Vagina (tissue), 2 donors: ENCODE measurements at regions not wholly inside any gene's neighbourhood (a gene's known extent, or its start where the extent isn't known, plus 50 kb on each side); places are given as distances from the start of the nearest gene placed in this dataset.

Experiments
- DNase-seq, 2 donors: peaks; one replicate each; pipeline ENCODE4 v3.0.0-alpha.2; 2017; ENCODE audit errors: extremely low spot score in 2 of 2
- H3K27ac ChIP-seq: fragments of 200-600 bp; sonication (generic); one replicate; pipeline ENCODE4 v1.5.1; 2019
- H3K27me3 ChIP-seq: fragments of 200-600 bp; sonication (generic); one replicate; pipeline ENCODE4 v1.5.1; 2019
- H3K36me3 ChIP-seq, 2 donors: fragments of 200-600 bp; sonication (generic); one replicate each; pipeline ENCODE4 v1.5.1; 2017 to 2019
- H3K4me1 ChIP-seq: fragments of 200-600 bp; sonication (generic); one replicate; pipeline ENCODE4 v1.5.1; 2019
- H3K4me3 ChIP-seq, 2 donors: fragments of 200-600 bp; sonication (generic); 1 replicate in 1 of 2; 2 replicates in 1 of 2; pipeline ENCODE4 v1.5.1; 2016 to 2019
- H3K9me3 ChIP-seq: fragments of 200-600 bp; sonication (generic); one replicate; pipeline ENCODE4 v1.5.1; 2019
- POLR2A ChIP-seq, 2 donors: fragments of 450-650 bp; IDR thresholded peaks; one replicate each; pipeline ENCODE4 v1.6.1; 2017; ENCODE audit warnings: antibody characterized with exemption in 2 of 2, mild to moderate bottlenecking in 2 of 2, moderate library complexity in 2 of 2
- POLR2AphosphoS5 ChIP-seq, 2 donors: sonication (generic); formaldehyde crosslinking; IDR thresholded peaks; one replicate each; pipeline ENCODE4 v1.9.0; 2017; ENCODE audit warnings: antibody characterized with exemption in 2 of 2, mild to moderate bottlenecking in 2 of 2, low read depth in 1 of 2; ENCODE audit not compliant: insufficient read depth in 1 of 2
- intact Hi-C: fragments of 100-400 bp; cut with DNase I; formaldehyde crosslinking; loops from one replicate; pipeline ENCODE4 v1.15.1; 2023
- TF ChIP-seq, protein P1 (sequence below), 3 experiments: fragments of 450-650 bp in 2 of 3; fragments of 200-600 bp in 1 of 3; sonication (generic) in 1 of 3; IDR thresholded peaks; one replicate each; pipeline ENCODE4 v1.5.1; 2017 to 2019; ENCODE audit warnings: antibody characterized with exemption in 3 of 3, mild to moderate bottlenecking in 2 of 3, moderate library complexity in 2 of 3

- TF ChIP-seq, protein P1, sequence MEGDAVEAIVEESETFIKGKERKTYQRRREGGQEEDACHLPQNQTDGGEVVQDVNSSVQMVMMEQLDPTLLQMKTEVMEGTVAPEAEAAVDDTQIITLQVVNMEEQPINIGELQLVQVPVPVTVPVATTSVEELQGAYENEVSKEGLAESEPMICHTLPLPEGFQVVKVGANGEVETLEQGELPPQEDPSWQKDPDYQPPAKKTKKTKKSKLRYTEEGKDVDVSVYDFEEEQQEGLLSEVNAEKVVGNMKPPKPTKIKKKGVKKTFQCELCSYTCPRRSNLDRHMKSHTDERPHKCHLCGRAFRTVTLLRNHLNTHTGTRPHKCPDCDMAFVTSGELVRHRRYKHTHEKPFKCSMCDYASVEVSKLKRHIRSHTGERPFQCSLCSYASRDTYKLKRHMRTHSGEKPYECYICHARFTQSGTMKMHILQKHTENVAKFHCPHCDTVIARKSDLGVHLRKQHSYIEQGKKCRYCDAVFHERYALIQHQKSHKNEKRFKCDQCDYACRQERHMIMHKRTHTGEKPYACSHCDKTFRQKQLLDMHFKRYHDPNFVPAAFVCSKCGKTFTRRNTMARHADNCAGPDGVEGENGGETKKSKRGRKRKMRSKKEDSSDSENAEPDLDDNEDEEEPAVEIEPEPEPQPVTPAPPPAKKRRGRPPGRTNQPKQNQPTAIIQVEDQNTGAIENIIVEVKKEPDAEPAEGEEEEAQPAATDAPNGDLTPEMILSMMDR (IDR thresholded peaks at IDR 0.05) = no peak
- TF ChIP-seq POLR2AphosphoS5 (IDR thresholded peaks at IDR 0.05; ENCODE audit: insufficient read depth in 1 of 2, low read depth in 1 of 2) (no peak), POLR2A (IDR thresholded peaks at IDR 0.05) (no peak)
- no peak for DNase-seq
- H3K36me3 ChIP-seq = no peaks in the 10 kb centered on the region
- H3K9me3 ChIP-seq = no peaks in the 10 kb centered on the region
- no peaks in the 10 kb centered on the region for H3K27me3 ChIP-seq
- intact Hi-C loops = no loop called here
- H3K27ac ChIP-seq = no peak overlapping the region
- no peaks in the 10 kb centered on the region for H3K4me1 ChIP-seq
- no peak overlapping the region for H3K4me3 ChIP-seq
Measured at GRCh38 chr13:82358284-82358683, 1524.0 kb downstream of the SLITRK1 start.

GRCh38 chr13:82356667-82357410 lies 1525.4 kb downstream of the SLITRK1 start:
- H3K4me3 ChIP-seq = no peak overlapping the region
- no peaks in the 10 kb centered on the region for H3K27me3 ChIP-seq
- no peak overlapping the region for H3K27ac ChIP-seq
- no peaks in the 10 kb centered on the region for H3K36me3 ChIP-seq
- intact Hi-C loops = no loop called here
- TF ChIP-seq POLR2A (IDR thresholded peaks at IDR 0.05) (no peak), POLR2AphosphoS5 (IDR thresholded peaks at IDR 0.05; ENCODE audit: insufficient read depth in 1 of 2, low read depth in 1 of 2) (no peak)
- TF ChIP-seq, protein P1 (IDR thresholded peaks at IDR 0.05) = no peak
- H3K4me1 ChIP-seq = no peaks in the 10 kb centered on the region
- DNase-seq = no peak
- H3K9me3 ChIP-seq = no peaks in the 10 kb centered on the region

DNA sequence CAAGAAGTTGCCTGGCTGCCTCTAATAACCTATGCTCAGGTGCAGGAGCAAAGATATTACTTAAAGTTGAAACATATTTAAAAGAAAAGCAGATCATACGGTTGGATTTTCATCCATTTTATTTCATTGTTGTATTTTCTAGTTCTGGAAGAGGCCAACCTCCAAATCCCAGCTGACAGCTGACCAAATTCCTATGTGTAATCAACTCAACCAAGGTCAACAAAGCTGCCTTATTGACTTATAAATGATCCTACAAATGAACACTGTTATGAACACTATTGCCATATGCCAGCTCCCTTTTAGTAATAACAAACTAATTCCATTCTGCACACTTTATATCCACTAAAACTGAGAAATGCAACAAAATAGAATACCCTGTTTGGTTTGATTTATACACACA lies 1537.4 kb downstream of the SLITRK1 start:
- Histone ChIP-seq H3K4me1 (no peaks in the 10 kb centered on the region), H3K27ac (no peak overlapping the region), H3K36me3 (no peaks in the 10 kb centered on the region), H3K4me3 (no peak overlapping the region), H3K9me3 (no peaks in the 10 kb centered on the region), H3K27me3 (no peaks in the 10 kb centered on the region)
- intact Hi-C loops = no loop called here
- no peak for DNase-seq
- TF ChIP-seq POLR2AphosphoS5 (IDR thresholded peaks at IDR 0.05; ENCODE audit: insufficient read depth in 1 of 2, low read depth in 1 of 2) (no peak), POLR2A (IDR thresholded peaks at IDR 0.05) (no peak)

- Histone ChIP-seq H3K36me3 (no peaks in the 10 kb centered on the region), H3K27ac (no peak overlapping the region), H3K27me3 (no peaks in the 10 kb centered on the region), H3K4me3 (no peak overlapping the region), H3K4me1 (no peaks in the 10 kb centered on the region), H3K9me3 (no peaks in the 10 kb centered on the region)
- DNase-seq = no peak
- intact Hi-C loops = no loop called here
- TF ChIP-seq POLR2A (IDR thresholded peaks at IDR 0.05) (no peak), POLR2AphosphoS5 (IDR thresholded peaks at IDR 0.05; ENCODE audit: insufficient read depth in 1 of 2, low read depth in 1 of 2) (no peak)
- TF ChIP-seq, protein P1 (IDR thresholded peaks at IDR 0.05) = no peak
Measured at GRCh38 chr13:82341116-82341515, 1541.2 kb downstream of the SLITRK1 start.

DNA sequence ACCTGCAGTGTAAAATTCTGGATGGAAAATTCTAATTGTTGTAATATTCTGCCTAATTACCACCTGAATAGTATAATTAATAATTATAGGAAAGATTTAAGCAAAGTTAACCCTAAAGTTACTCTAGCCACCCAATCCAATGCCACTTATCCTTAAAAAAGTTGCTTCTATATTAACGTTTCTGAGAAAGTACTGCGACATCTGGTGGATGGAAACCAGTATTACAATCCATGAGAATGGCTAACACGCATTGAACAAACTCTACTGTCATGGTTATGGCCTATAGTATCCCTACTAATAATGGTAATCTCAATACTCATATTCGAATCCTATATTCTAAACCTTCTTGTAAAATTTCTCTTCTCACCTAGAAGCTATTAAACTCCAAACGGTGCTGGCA lies 1551.8 kb downstream of the SLITRK1 start:
- no peak overlapping the region for H3K27ac ChIP-seq
- no peaks in the 10 kb centered on the region for H3K27me3 ChIP-seq
- intact Hi-C loops = no loop called here
- no peak overlapping the region for H3K4me3 ChIP-seq
- TF ChIP-seq POLR2AphosphoS5 (IDR thresholded peaks at IDR 0.05; ENCODE audit: insufficient read depth in 1 of 2, low read depth in 1 of 2) (no peak), POLR2A (IDR thresholded peaks at IDR 0.05) (no peak)
- DNase-seq = no peak
- no peaks in the 10 kb centered on the region for H3K9me3 ChIP-seq
- H3K4me1 ChIP-seq = no peaks in the 10 kb centered on the region
- H3K36me3 ChIP-seq = no peaks in the 10 kb centered on the region

DNA sequence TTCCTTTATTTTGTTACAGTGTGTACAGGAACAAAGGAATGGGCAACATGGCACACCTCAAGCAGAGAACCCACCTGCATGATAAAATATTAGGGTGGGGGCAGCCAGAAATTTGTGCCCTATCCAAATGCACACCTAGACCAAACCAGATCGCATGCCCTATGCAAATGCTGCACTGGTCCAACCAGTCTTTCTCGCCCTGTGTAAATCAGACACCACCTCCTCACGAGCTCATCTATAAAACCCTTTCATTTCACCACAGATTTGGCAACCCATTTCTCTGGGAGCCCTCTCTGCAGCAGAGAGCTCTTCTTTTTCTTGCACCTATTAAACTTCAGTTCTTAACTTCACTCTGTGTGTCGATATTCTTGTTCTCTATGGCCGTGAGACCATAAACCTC lies 1559.2 kb downstream of the SLITRK1 start:
- TF ChIP-seq POLR2A (IDR thresholded peaks at IDR 0.05) (no peak), POLR2AphosphoS5 (IDR thresholded peaks at IDR 0.05; ENCODE audit: insufficient read depth in 1 of 2, low read depth in 1 of 2) (no peak)
- TF ChIP-seq, protein P1 (IDR thresholded peaks at IDR 0.05) = no peak

More for the DNA sequence above, 1559.2 kb downstream of the SLITRK1 start:
- Histone ChIP-seq H3K9me3 (no peaks in the 10 kb centered on the region), H3K36me3 (no peaks in the 10 kb centered on the region), H3K4me3 (no peak overlapping the region), H3K27me3 (no peaks in the 10 kb centered on the region), H3K4me1 (no peaks in the 10 kb centered on the region), H3K27ac (no peak overlapping the region)
- DNase-seq = no peak
- intact Hi-C loops = no loop called here
